Muscle of back (tissue), 3 donors: ENCODE measurements at regions not wholly inside any gene's neighbourhood (a gene's known extent, or its start where the extent isn't known, plus 50 kb on each side); places are given as distances from the start of the nearest gene placed in this dataset.
A peak's percentile ranks its signal among the peaks of the same experiment; 100 is the strongest.

Source experiments
- DNase-seq, 3 donors: peaks; one replicate each; pipeline versions ENCODE4 v3.0.0 to v3.0.0-alpha.2; 2013

- DNase-seq: no peak
Observed at GRCh38 chr13:106683918-106684317, 116.0 kb upstream of the ARGLU1 start.

GRCh38 chr13:106683179-106683578, 115.2 kb upstream of the ARGLU1 start:
- DNase-seq: no peak

GRCh38 chr13:106681997-106682396, 114.1 kb upstream of the ARGLU1 start:
- DNase-seq: no peak

GRCh38 chr13:106681536-106681935, 113.6 kb upstream of the ARGLU1 start:
- no peak for DNase-seq

- no peak for DNase-seq
Observed at GRCh38 chr13:106680796-106681472, 113.0 kb upstream of the ARGLU1 start.

GRCh38 chr13:106678646-106679418, 110.9 kb upstream of the ARGLU1 start:
- DNase-seq: no peak

GRCh38 chr13:106675311-106675710, 107.4 kb upstream of the ARGLU1 start:
- DNase-seq: no peak

- DNase-seq: no peak
Observed at GRCh38 chr13:106660746-106661625, 93.0 kb upstream of the ARGLU1 start.

GRCh38 chr13:106657104-106657503, 89.2 kb upstream of the ARGLU1 start:
- no peak for DNase-seq

GRCh38 chr13:106656186-106656585, 88.2 kb upstream of the ARGLU1 start:
- DNase-seq: no peak

GRCh38 chr13:106651442-106651841, 83.5 kb upstream of the ARGLU1 start:
- peak; percentile 13 to 64 (median 18) for DNase-seq

GRCh38 chr13:106650690-106651205, 82.8 kb upstream of the ARGLU1 start:
- DNase-seq: no peak

GRCh38 chr13:106649495-106649894, 81.6 kb upstream of the ARGLU1 start:
- DNase-seq: no peak

- no peak for DNase-seq
Observed at GRCh38 chr13:106640515-106640914, 72.6 kb upstream of the ARGLU1 start.

- DNase-seq: no peak
Observed at GRCh38 chr13:106637519-106637918, 69.6 kb upstream of the ARGLU1 start.

GRCh38 chr13:106636492-106636891, 68.6 kb upstream of the ARGLU1 start:
- no peak for DNase-seq

GRCh38 chr13:106635616-106636015, 67.7 kb upstream of the ARGLU1 start:
- DNase-seq: no peak

GRCh38 chr13:106633321-106633720, 65.4 kb upstream of the ARGLU1 start:
- no peak for DNase-seq

- DNase-seq: no peak
Observed at GRCh38 chr13:106630650-106631049, 62.7 kb upstream of the ARGLU1 start.

- DNase-seq: no peak
Observed at GRCh38 chr13:106630162-106630561, 62.2 kb upstream of the ARGLU1 start.

GRCh38 chr13:106628936-106629659, 61.2 kb upstream of the ARGLU1 start:
- DNase-seq: no peak

- DNase-seq: no peak
Observed at GRCh38 chr13:106626473-106626872, 58.5 kb upstream of the ARGLU1 start.
